DOHH2 (cell line): ENCODE measurements at regions not wholly inside any gene's neighbourhood (a gene's known extent, or its start where the extent isn't known, plus 50 kb on each side); places are given as distances from the start of the nearest gene placed in this dataset.

Source experiments
- EZH2phosphoT487 ChIP-seq: fragments of 200-600 bp; sonication (generic); IDR thresholded peaks from 2 replicates; pipeline ENCODE4 v1.6.1; 2017; ENCODE audit warnings: borderline replicate concordance, mild to moderate bottlenecking, antibody characterized with exemption, low read length, moderate library complexity, mixed read lengths
- TF ChIP-seq, protein P1 (sequence below): fragments of 200-600 bp; sonication (generic); IDR thresholded peaks from one replicate; pipeline ENCODE4 v1.5.1; 2014; ENCODE audit warnings: antibody characterized with exemption, mild to moderate bottlenecking, low read depth, low read length; ENCODE audit not compliant: poor library complexity, severe bottlenecking

DNA sequence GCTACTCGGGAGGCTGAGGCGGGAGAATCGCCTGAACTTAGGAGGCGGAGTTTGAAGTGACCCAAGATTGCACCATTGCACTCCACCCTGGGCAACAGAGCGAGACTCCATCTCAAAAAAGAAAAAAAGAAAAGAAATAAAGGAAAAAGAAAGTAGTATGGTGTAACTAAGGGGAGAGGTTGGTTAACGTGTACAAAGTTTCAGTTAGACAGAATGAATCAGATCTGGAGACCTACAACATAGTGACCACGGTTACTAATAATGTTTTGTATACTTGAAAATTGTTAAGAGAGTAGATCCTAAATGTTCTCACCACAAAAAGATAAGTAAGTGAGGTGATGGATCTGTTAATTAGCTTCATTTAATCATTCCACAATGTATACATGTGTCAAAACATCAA lies 1208.8 kb downstream of the VRK1 start:
- TF ChIP-seq, protein P1, sequence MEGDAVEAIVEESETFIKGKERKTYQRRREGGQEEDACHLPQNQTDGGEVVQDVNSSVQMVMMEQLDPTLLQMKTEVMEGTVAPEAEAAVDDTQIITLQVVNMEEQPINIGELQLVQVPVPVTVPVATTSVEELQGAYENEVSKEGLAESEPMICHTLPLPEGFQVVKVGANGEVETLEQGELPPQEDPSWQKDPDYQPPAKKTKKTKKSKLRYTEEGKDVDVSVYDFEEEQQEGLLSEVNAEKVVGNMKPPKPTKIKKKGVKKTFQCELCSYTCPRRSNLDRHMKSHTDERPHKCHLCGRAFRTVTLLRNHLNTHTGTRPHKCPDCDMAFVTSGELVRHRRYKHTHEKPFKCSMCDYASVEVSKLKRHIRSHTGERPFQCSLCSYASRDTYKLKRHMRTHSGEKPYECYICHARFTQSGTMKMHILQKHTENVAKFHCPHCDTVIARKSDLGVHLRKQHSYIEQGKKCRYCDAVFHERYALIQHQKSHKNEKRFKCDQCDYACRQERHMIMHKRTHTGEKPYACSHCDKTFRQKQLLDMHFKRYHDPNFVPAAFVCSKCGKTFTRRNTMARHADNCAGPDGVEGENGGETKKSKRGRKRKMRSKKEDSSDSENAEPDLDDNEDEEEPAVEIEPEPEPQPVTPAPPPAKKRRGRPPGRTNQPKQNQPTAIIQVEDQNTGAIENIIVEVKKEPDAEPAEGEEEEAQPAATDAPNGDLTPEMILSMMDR: no peak
- TF ChIP-seq EZH2phosphoT487: no peak
